NAMALWA (cell line): ENCODE measurements at regions not wholly inside any gene's neighbourhood (a gene's known extent, or its start where the extent isn't known, plus 50 kb on each side); places are given as distances from the start of the nearest gene placed in this dataset.

Experiments used
- DNase-seq: peaks from one replicate; pipeline ENCODE4 v3.0.0-alpha.2; 2015; ENCODE audit warnings: low spot score

DNA sequence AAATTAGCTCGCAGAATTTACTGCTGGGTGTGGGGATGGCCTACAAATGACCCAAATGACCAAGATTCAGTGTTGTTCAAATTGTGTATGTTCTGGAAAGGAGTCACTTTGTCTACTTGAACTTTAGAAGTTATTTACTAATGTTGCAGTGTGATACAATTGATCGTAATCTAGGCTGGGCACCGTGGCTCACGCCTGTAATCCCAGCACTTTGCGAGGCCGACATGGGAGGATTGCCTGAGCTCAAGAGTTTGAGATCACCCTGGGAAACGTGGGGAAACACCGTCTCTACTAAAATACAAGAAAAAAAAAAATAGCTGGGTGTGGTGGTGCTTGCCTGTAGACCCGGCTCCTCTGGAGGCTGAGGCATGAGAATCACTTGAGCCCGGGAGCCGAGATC lies 57.6 kb upstream of the TMPRSS2 start:
- DNase-seq: no peak

DNA sequence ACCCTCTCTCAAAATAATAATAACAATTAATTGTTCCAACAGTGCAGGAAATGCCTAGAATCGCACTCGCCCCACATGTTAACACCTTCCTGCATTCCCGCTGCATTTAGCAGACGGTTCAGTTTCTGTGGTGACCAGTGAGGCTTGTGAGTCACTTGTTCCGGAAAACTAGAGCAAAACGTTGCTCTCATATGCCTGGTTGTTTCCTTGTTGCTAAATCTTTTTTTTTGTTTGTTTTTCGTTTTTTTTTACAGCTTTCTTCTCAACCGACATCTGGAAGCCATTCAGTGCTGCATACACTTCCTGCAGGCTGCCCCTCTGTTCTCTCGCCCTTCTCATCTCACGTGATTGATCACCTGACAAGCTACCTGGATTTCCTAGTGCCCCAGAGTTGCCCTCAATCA lies 56.9 kb upstream of the TMPRSS2 start:
- no peak for DNase-seq

GRCh38 chr21:41562101-41563000 lies 54.4 kb upstream of the TMPRSS2 start:
- no peak for DNase-seq

DNA sequence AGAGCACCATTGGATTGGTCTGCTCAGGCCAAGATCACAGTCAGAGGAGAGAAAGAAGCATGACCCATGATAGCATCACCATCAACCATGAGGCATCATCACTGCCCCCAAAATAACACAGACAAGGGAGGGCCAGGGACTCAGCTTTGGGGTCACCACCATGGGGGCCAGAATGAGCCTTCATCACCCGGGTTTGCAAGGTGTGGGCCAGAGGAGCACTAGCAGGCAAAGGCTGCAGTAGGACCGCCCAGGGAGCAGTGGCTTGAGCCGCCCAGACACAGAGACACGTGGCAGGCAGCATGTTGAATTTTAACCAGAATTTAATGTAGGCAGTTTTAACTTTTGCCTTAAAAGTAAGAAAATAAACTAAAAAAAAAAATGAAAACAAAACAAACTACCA lies 53.7 kb upstream of the TMPRSS2 start:
- DNase-seq: no peak

GRCh38 chr21:41560661-41561158 lies 52.8 kb upstream of the TMPRSS2 start:
- no peak for DNase-seq

DNA sequence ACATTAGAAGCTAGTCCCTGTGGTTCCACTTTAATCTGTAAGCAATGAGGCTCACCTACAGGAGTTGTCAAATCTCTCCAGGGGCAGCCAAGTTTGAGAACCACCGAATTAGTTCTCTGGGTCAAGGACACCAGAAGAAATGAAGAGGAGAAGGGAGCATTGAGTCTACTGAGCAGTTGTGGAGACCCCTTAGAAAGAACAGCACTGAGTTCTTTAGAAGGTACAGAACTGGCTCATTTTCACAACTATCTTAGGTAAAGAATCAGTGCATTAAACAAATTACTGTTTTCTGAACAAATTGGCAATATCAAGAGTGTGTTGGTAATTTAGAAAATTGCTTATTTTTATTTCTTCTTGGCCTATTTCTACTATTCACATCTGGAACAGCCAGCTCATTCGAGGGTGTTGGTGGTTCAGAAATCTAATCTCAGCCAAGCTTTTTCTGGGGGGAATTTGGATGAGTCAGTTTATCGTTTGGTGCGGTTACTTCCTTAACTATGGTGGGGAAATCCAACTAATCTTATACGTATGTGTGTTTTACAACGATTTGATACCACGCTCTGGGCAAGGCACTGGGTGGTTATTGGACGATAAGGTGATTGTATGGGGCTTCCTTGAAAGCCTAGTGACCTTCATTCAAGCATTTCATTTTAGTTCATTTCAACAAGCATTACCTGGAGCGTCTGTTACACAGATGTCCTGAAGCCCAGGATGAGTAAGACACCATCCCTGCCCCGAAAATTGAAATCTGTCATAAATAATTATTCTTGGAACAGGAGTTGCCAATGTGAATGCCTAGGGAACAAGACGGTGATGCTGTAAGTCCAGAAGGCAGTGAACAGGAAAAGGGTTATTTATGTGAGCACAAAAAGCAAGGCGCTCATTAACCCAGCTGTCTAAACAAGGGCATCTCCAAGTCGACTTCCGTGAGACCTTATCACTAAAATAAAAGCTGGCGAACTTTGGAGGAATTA lies 52.0 kb upstream of the TMPRSS2 start:
- no peak for DNase-seq

DNA sequence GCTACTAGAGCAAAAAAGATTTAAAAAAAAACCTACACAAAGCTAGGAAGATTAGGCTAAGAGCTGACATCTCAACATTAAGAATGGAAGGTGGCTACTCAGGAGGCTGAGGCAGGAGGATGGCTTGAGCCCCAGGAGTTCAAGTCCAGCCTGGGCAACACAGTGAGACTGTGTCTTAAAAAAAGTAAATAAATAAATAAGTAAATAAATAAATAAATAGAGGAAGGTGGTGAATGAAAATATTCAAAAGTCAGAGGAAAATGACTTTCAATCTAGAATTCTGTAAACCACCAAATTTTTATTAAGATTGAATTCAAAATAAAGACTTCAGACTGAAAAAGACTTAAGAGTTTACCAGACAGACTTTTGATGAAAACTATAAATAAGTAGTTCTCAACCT lies 50.9 kb upstream of the TMPRSS2 start:
- DNase-seq: no peak

DNA sequence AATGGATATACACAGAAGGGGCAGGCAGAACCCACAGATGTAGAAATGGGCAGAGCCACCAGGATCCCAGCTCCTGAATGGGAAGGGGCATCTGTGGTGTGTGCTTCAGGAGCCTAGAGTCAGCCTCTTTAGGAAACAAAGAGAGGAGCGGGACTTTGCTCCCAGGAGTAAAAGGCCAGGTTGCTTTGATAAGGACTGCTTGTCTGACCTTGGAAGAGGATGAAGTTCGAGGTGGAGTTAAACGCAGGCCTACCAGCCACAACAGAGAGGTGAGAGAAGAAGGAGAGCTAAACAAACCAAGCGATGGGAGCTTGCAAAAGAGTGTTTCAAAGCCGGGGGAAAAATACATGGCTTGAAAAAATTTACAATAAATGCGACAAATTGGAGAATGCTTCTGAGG lies 49.9 kb upstream of the TMPRSS2 start:
- no peak for DNase-seq
